GM12878 (cell line): ENCODE measurements at regions not wholly inside any gene's neighbourhood (a gene's known extent, or its start where the extent isn't known, plus 50 kb on each side); places are given as distances from the start of the nearest gene placed in this dataset.

Experiments
- ATAC-seq: fragments of 200-7000 bp; cut with Tn5 transposase; 3 replicates; pipeline ENCODE4 v1.9.1; 2020; ENCODE audit warnings: mild to moderate bottlenecking, moderate library complexity
- BruUV-seq: library from RNA; stranded (reverse); fragments of 400-500 nt; replicated peaks from 2 replicates; lab custom pipeline; 2021; lab: Mats Ljungman, UMichigan
- CTCF ChIA-PET: fragments of 300-600 bp; sonication (Branson Sonifier 250); formaldehyde crosslinking; extraction: SDS; loops from one replicate; lab custom pipeline; 2021; ENCODE audit warnings: inconsistent platforms; lab: Yijun Ruan, JAX
- POLR2A ChIA-PET: fragments of 350-600 bp; formaldehyde crosslinking; extraction: SDS; loops from one replicate; lab custom pipeline; 2021; ENCODE audit warnings: inconsistent platforms; lab: Charles Lee
- RAD21 ChIA-PET: fragments of 300-600 bp; sonication (Branson Sonifier 250); formaldehyde crosslinking; loops from one replicate; lab custom pipeline; 2023; ENCODE audit warnings: antibody characterized with exemption; ENCODE audit not compliant: unreplicated experiment; lab: Charles Lee
- SMC1A ChIA-PET: fragments of 300-600 bp; sonication (Branson Sonifier 250); formaldehyde crosslinking; loops from one replicate; lab custom pipeline; 2023; ENCODE audit not compliant: unreplicated experiment, uncharacterized antibody; lab: Charles Lee
- DNase-seq: peaks from one replicate; pipeline ENCODE4 v3.0.0-alpha.2; 2011; ENCODE audit warnings: low read depth, low spot score
- FAIRE-seq: peaks from 3 replicates; lab custom pipeline; 2011; peaks lifted over from hg19 to GRCh38; lab: Jason Lieb, UNC
- H2AFZ ChIP-seq: 2 replicates; pipeline ENCODE4 v1.6.0; 2011; ENCODE audit warnings: low read depth, low read length, control low read depth; ENCODE audit not compliant: control insufficient read depth
- H3K27ac ChIP-seq: 2 replicates; pipeline ENCODE4 v1.5.1; 2011; ENCODE audit warnings: control low read depth; ENCODE audit not compliant: control insufficient read depth, insufficient read depth
- H3K27me3 ChIP-seq, 2 experiments: replicated peaks in 1 of 2; 2 replicates each; pipeline versions ENCODE4 v1.6.0 to v1.6.1; 2011; ENCODE audit warnings: low read length in 1 of 2; ENCODE audit not compliant: control insufficient read depth in 2 of 2, insufficient read depth in 2 of 2
- H3K36me3 ChIP-seq, 2 experiments: 2 replicates each; pipeline ENCODE4 v1.5.1; 2011; ENCODE audit warnings: low read length in 1 of 2; ENCODE audit not compliant: control insufficient read depth in 2 of 2, insufficient read depth in 2 of 2
- H3K4me1 ChIP-seq: 2 replicates; pipeline ENCODE4 v1.6.1; 2011; ENCODE audit warnings: mild to moderate bottlenecking, low read length, moderate library complexity, mixed read lengths; ENCODE audit not compliant: control insufficient read depth, insufficient read depth
- H3K4me2 ChIP-seq: 2 replicates; pipeline ENCODE4 v1.6.0; 2011; ENCODE audit warnings: control low read depth; ENCODE audit not compliant: control insufficient read depth, insufficient read depth
- H3K4me3 ChIP-seq: fragments of 200-600 bp; sonication (generic); 2 replicates; pipeline ENCODE4 v1.5.1; 2016
- H3K79me2 ChIP-seq: 2 replicates; pipeline ENCODE4 v1.6.0; 2011; ENCODE audit warnings: low read length; ENCODE audit not compliant: control insufficient read depth, insufficient read depth
- H3K9ac ChIP-seq: 2 replicates; pipeline ENCODE4 v1.8.0; 2011; ENCODE audit warnings: low read length, control low read depth, mixed read lengths; ENCODE audit not compliant: control insufficient read depth, insufficient read depth
- H3K9me3 ChIP-seq: replicated peaks from 3 replicates; pipeline ENCODE4 v1.5.1; 2011; ENCODE audit warnings: mild to moderate bottlenecking, low read length; ENCODE audit not compliant: control insufficient read depth, insufficient read depth
- H4K20me1 ChIP-seq: 2 replicates; pipeline ENCODE4 v1.6.0; 2011; ENCODE audit not compliant: control insufficient read depth, insufficient read depth
- BCL3 ChIP-seq: IDR thresholded peaks from 2 replicates; pipeline ENCODE4 v1.6.1; 2011; ENCODE audit warnings: borderline replicate concordance, low read depth, mild to moderate bottlenecking, moderate library complexity, low read length; ENCODE audit not compliant: insufficient read depth, poor library complexity, severe bottlenecking
- BRCA1 ChIP-seq: IDR thresholded peaks from 2 replicates; pipeline ENCODE4 v1.6.1; 2011; ENCODE audit warnings: low read depth, low read length, improper control_type of control experiment
- CBX3 ChIP-seq: fragments of 200-600 bp; sonication (generic); IDR thresholded peaks from 2 replicates; pipeline ENCODE4 v1.6.1; 2016; ENCODE audit warnings: low read depth, borderline replicate concordance
- CHD2 ChIP-seq: IDR thresholded peaks from 2 replicates; pipeline ENCODE4 v1.6.1; 2011; ENCODE audit warnings: low read depth, low read length, improper control_type of control experiment, borderline replicate concordance
- CREB1 ChIP-seq: IDR thresholded peaks from 2 replicates; pipeline ENCODE4 v1.6.1; 2012; ENCODE audit warnings: low read depth, mild to moderate bottlenecking, inconsistent platforms
- CREM ChIP-seq: IDR thresholded peaks from 2 replicates; pipeline ENCODE4 v1.6.1; 2014; ENCODE audit warnings: antibody characterized with exemption, low read depth
- HDAC2 ChIP-seq: fragments of 200-600 bp; sonication (generic); IDR thresholded peaks from 2 replicates; pipeline ENCODE4 v1.6.1; 2017
- HDAC6 ChIP-seq: fragments of 200-600 bp; sonication (generic); IDR thresholded peaks from one replicate; pipeline ENCODE4 v1.8.0; 2017; ENCODE audit warnings: antibody characterized with exemption; ENCODE audit not compliant: unreplicated experiment
- IKZF2 ChIP-seq, 2 experiments: fragments of 450-650 bp; IDR thresholded peaks; 2 replicates each; pipeline ENCODE4 v1.6.1; 2017; ENCODE audit warnings: mild to moderate bottlenecking in 2 of 2, moderate library complexity in 2 of 2
- IRF4 ChIP-seq: IDR thresholded peaks from 2 replicates; pipeline ENCODE4 v1.6.1; 2011; ENCODE audit warnings: low read depth, low read length
- MYB ChIP-seq: fragments of 150-350 bp; IDR thresholded peaks from 2 replicates; pipeline ENCODE4 v1.6.1; 2014; ENCODE audit warnings: mild to moderate bottlenecking, low read depth, low read length, borderline replicate concordance
- MYC ChIP-seq: IDR thresholded peaks from 2 replicates; pipeline ENCODE4 v1.6.1; 2011; ENCODE audit warnings: mild to moderate bottlenecking, low read length, moderate library complexity, inconsistent platforms; ENCODE audit not compliant: insufficient read depth, insufficient replicate concordance, insufficient read length, severe bottlenecking
- NFYB ChIP-seq: IDR thresholded peaks from 2 replicates; pipeline ENCODE4 v1.6.1; 2011; ENCODE audit warnings: low read depth, mild to moderate bottlenecking, low read length, improper control_type of control experiment, moderate library complexity; ENCODE audit not compliant: insufficient read depth
- NR2C2 ChIP-seq: IDR thresholded peaks from 2 replicates; pipeline ENCODE4 v1.6.1; 2011; ENCODE audit warnings: borderline replicate concordance, low read depth; ENCODE audit not compliant: control insufficient read depth, insufficient read length
- NRF1 ChIP-seq: conservative IDR thresholded peaks from 2 replicates; pipeline ENCODE4 v1.6.1; 2011; ENCODE audit warnings: mild to moderate bottlenecking, low read depth, low read length, improper control_type of control experiment
- STAT3 ChIP-seq: IDR thresholded peaks from 2 replicates; pipeline ENCODE4 v1.6.1; 2011; ENCODE audit warnings: low read depth, low read length, improper control_type of control experiment
- SUZ12 ChIP-seq: fragments of 200-600 bp; sonication (generic); IDR thresholded peaks from one replicate; pipeline ENCODE4 v1.6.1; 2018; ENCODE audit warnings: antibody characterized with exemption, mild to moderate bottlenecking; ENCODE audit not compliant: unreplicated experiment
- WRNIP1 ChIP-seq: IDR thresholded peaks from 2 replicates; pipeline ENCODE4 v1.6.1; 2011; ENCODE audit warnings: low read depth, low read length, improper control_type of control experiment, borderline replicate concordance
- WGBS: methylation state at CpG from one replicate; pipeline ENCODE4 v1.1.6; 2016; ENCODE audit warnings: low lambda C conversion rate; ENCODE audit not compliant: insufficient replicate concordance, insufficient coverage; ENCODE audit errors: missing lambda C conversion rate; 5-methylcytosine and 5-hydroxymethylcytosine counted together
- in situ Hi-C: fragments of 300-500 bp; cut with MboI; formaldehyde crosslinking; loops from 9 replicates; pipeline ENCODE4 v1.14.3; 2018; ENCODE audit warnings: mixed read lengths
- intact Hi-C: fragments of 100-400 bp; cut with micrococcal nuclease; formaldehyde crosslinking; loops from one replicate; pipeline ENCODE4 v1.14.2; 2022; ENCODE audit not compliant: unreplicated experiment
- TF ChIP-seq, protein P1 (sequence below): fragments of 450-650 bp; IDR thresholded peaks from 2 replicates; pipeline ENCODE4 v1.6.1; 2016; ENCODE audit warnings: mild to moderate bottlenecking

- DNase-seq, result no peak
Measured at GRCh38 chr13:104816726-104817125, 1718.7 kb downstream of the EFNB2 start.

GRCh38 chr13:104810242-104810641 lies 1725.2 kb downstream of the EFNB2 start:
- ChIA-PET CTCF (no interaction called here), POLR2A (no interaction called here), RAD21 (no interaction called here), SMC1A (no interaction called here)
- Histone ChIP-seq H3K27me3 (no peaks in the 10 kb centered on the region), H2AFZ (no peak overlapping the region), H3K9ac (no peak overlapping the region), H3K36me3 (no peaks in the 10 kb centered on the region), H3K4me3 (no peak overlapping the region), H3K79me2 (no peaks in the 10 kb centered on the region), H3K4me1 (no peaks in the 10 kb centered on the region), H3K4me2 (no peak overlapping the region), H3K9me3 (no peaks in the 10 kb centered on the region), H3K27ac (no peak overlapping the region), H4K20me1 (no peaks in the 10 kb centered on the region)
- intact Hi-C loops (no loop called here), in situ Hi-C loops (no loop called here)
- DNase-seq, result no peak
- no TSS peak for BruUV-seq
- WGBS, result 67% methylated on average over 5 of the region's 5 CpGs
- FAIRE-seq, result no peak
- ATAC-seq, result no peak
- no peak for TF ChIP-seq SUZ12
- TF ChIP-seq IRF4, result no peak
- TF ChIP-seq BRCA1, result no peak
- no peak for TF ChIP-seq STAT3
- TF ChIP-seq IKZF2 (IDR thresholded peaks at IDR 0.05), result no peak
- no peak for TF ChIP-seq HDAC2
- no peak for TF ChIP-seq CREM
- no peak for TF ChIP-seq NFYB
- no peak for TF ChIP-seq MYC
- TF ChIP-seq WRNIP1, result no peak
- no peak for TF ChIP-seq HDAC6
- TF ChIP-seq CBX3, result no peak
- TF ChIP-seq NR2C2, result no peak
- TF ChIP-seq CREB1, result no peak
- TF ChIP-seq MYB, result no peak
- TF ChIP-seq BCL3, result no peak

More at GRCh38 chr13:104816726-104817125, 1718.7 kb downstream of the EFNB2 start:
- Histone ChIP-seq H3K27me3 (no peaks in the 10 kb centered on the region), H4K20me1 (no peaks in the 10 kb centered on the region), H3K4me2 (no peak overlapping the region), H3K4me1 (no peaks in the 10 kb centered on the region), H2AFZ (no peak overlapping the region), H3K36me3 (no peaks in the 10 kb centered on the region), H3K27ac (no peak overlapping the region), H3K9ac (no peak overlapping the region), H3K9me3 (no peaks in the 10 kb centered on the region), H3K4me3 (no peak overlapping the region), H3K79me2 (no peaks in the 10 kb centered on the region)
- in situ Hi-C loops, result no loop called here
- ChIA-PET CTCF (no interaction called here), RAD21 (no interaction called here), SMC1A (no interaction called here), POLR2A (no interaction called here)
- FAIRE-seq (no peak), ATAC-seq (no peak)
- intact Hi-C loops, result no loop called here
- WGBS, result 8% methylated on average over 4 of the region's 4 CpGs
- TF ChIP-seq, protein P1, sequence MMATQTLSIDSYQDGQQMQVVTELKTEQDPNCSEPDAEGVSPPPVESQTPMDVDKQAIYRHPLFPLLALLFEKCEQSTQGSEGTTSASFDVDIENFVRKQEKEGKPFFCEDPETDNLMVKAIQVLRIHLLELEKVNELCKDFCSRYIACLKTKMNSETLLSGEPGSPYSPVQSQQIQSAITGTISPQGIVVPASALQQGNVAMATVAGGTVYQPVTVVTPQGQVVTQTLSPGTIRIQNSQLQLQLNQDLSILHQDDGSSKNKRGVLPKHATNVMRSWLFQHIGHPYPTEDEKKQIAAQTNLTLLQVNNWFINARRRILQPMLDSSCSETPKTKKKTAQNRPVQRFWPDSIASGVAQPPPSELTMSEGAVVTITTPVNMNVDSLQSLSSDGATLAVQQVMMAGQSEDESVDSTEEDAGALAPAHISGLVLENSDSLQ, result no peak
- no peak for TF ChIP-seq CHD2
- TF ChIP-seq NRF1, result no peak
- BruUV-seq, result no TSS peak
